ENCODE measurements at regions not wholly inside any gene's neighbourhood (a gene's known extent, or its start where the extent isn't known, plus 50 kb on each side); places are given as distances from the start of the nearest gene placed in this dataset.

GRCh38 chr22:17285656-17286055, 66.4 kb upstream of the ADA2 start (continued):
- TF ChIP-seq SAP30 (IDR thresholded peaks at IDR 0.05; ENCODE audit: insufficient read depth, insufficient replicate concordance, low read length) (no peak), SUZ12 (IDR thresholded peaks at IDR 0.05; ENCODE audit: low read length) (no peak), SP4 (IDR thresholded peaks at IDR 0.05; ENCODE audit: low read length) (no peak), JUND (IDR thresholded peaks at IDR 0.05; ENCODE audit: low read length) (no peak)

Data from H1 (cell line).